Stimulated activated CD4-positive, alpha-beta T cell treated with anti-CD3 and anti-CD28 coated beads, Interleukin-12 subunit alpha, Interleukin-12 subunit beta, amount 100 ng/mL, for 48 hours (primary cell): ENCODE measurements at regions not wholly inside any gene's neighbourhood (a gene's known extent, or its start where the extent isn't known, plus 50 kb on each side); places are given as distances from the start of the nearest gene placed in this dataset.
"Not testable (repeated sequence)": the region's sequence is repeated elsewhere in the genome, so short reads cannot be mapped to it uniquely, and the experiment has no call there.

ENCODE experiments used
- DNase-seq, 3 donors: peaks; one replicate each; pipeline ENCODE4 v3.0.0-alpha.2; 2020; ENCODE audit warnings: low read depth in 2 of 3, low spot score in 1 of 3

GRCh38 chr14:55973911-55974630, 144.1 kb upstream of the PELI2 start:
- DNase-seq: no peak

- DNase-seq: no peak
Observed at GRCh38 chr14:55975281-55975910, 142.8 kb upstream of the PELI2 start.

GRCh38 chr14:55976219-55976618, 142.0 kb upstream of the PELI2 start:
- no peak for DNase-seq

- DNase-seq: no peak
Observed at GRCh38 chr14:55976655-55977054, 141.6 kb upstream of the PELI2 start.

- no peak for DNase-seq
Observed at GRCh38 chr14:55977392-55978150, 140.6 kb upstream of the PELI2 start.

GRCh38 chr14:55979096-55979495, 139.1 kb upstream of the PELI2 start:
- no peak for DNase-seq

- DNase-seq: no peak
Observed at GRCh38 chr14:55979781-55980180, 138.4 kb upstream of the PELI2 start.

GRCh38 chr14:55980970-55981369, 137.2 kb upstream of the PELI2 start:
- DNase-seq: no peak

GRCh38 chr14:55986069-55986468, 132.1 kb upstream of the PELI2 start:
- no peak for DNase-seq

- no peak for DNase-seq
Observed at GRCh38 chr14:56000846-56001245, 117.4 kb upstream of the PELI2 start.

GRCh38 chr14:56002342-56002741, 115.9 kb upstream of the PELI2 start:
- DNase-seq: no peak

GRCh38 chr14:56002876-56003625, 115.2 kb upstream of the PELI2 start:
- peak in 2 of 3 donors; percentile 26 to 42 for DNase-seq

- DNase-seq: no peak
Observed at GRCh38 chr14:56004323-56004722, 113.9 kb upstream of the PELI2 start.

- peak in 1 of 3 donors; percentile 17 for DNase-seq
Observed at GRCh38 chr14:56004786-56005185, 113.4 kb upstream of the PELI2 start.

GRCh38 chr14:56005191-56006053, 112.8 kb upstream of the PELI2 start:
- no peak for DNase-seq

- DNase-seq: not testable (repeated sequence)
Observed at GRCh38 chr14:56007491-56007890, 110.7 kb upstream of the PELI2 start.

GRCh38 chr14:56008150-56008549, 110.1 kb upstream of the PELI2 start:
- no peak for DNase-seq

- DNase-seq: not testable (repeated sequence)
Observed at GRCh38 chr14:56008661-56009060, 109.5 kb upstream of the PELI2 start.

- no peak for DNase-seq
Observed at GRCh38 chr14:56023661-56024081, 94.5 kb upstream of the PELI2 start.

- DNase-seq: no peak
Observed at GRCh38 chr14:56025191-56025590, 93.0 kb upstream of the PELI2 start.
